A549 (cell line): ENCODE measurements at regions not wholly inside any gene's neighbourhood (a gene's known extent, or its start where the extent isn't known, plus 50 kb on each side); places are given as distances from the start of the nearest gene placed in this dataset.
A peak's percentile ranks its signal among the peaks of the same experiment; 100 is the strongest.

ENCODE experiments used
- ATAC-seq, 2 experiments: fragments of 200-7000 bp in 1 of 2; fragments of >200 bp in 1 of 2; cut with Nextera tagmentation in 1 of 2; cut with Tn5 transposase in 1 of 2; 3 replicates each; pipeline versions ENCODE4 v1.8.0 to v1.9.1; 2018 to 2020; ENCODE audit warnings: mild to moderate bottlenecking in 1 of 2, moderate library complexity in 1 of 2
- CTCF ChIA-PET: fragments of 300-600 bp; sonication (Branson Sonifier 250); formaldehyde crosslinking; extraction: SDS; loops from one replicate; lab custom pipeline; 2021; ENCODE audit warnings: antibody characterized with exemption, inconsistent platforms; lab: Yijun Ruan, JAX
- POLR2A ChIA-PET: fragments of 350-600 bp; formaldehyde crosslinking; extraction: SDS; loops from one replicate; lab custom pipeline; 2021; ENCODE audit warnings: antibody characterized with exemption, inconsistent platforms; lab: Yijun Ruan, JAX
- DNase-seq, 2 experiments: peaks; one replicate each; pipeline versions ENCODE4 v3.0.0 to v3.0.0-alpha.2; 2011 to 2016; ENCODE audit warnings: low read depth in 1 of 2, low spot score in 1 of 2
- FAIRE-seq: peaks from 2 replicates; lab custom pipeline; 2011; peaks lifted over from hg19 to GRCh38; lab: Jason Lieb, UNC
- H3K27ac ChIP-seq, 2 experiments: fragments of >200 bp; sonication (Bioruptor Twin); formaldehyde crosslinking; 3 replicates each; pipeline ENCODE4 v1.5.1; 2016 to 2017
- H3K4me1 ChIP-seq: fragments of >200 bp; sonication (Bioruptor Twin); formaldehyde crosslinking; 3 replicates; pipeline ENCODE4 v1.6.1; 2016
- H3K4me2 ChIP-seq: fragments of >200 bp; sonication (Bioruptor Twin); formaldehyde crosslinking; 3 replicates; pipeline ENCODE4 v1.6.1; 2016
- H3K4me3 ChIP-seq: fragments of >200 bp; sonication (Bioruptor Twin); formaldehyde crosslinking; 3 replicates; pipeline ENCODE4 v1.5.1; 2016
- H3K9me3 ChIP-seq: fragments of >200 bp; sonication (Bioruptor Twin); formaldehyde crosslinking; 3 replicates; pipeline ENCODE4 v1.6.1; 2016
- ATOH8 ChIP-seq: fragments of 250-450 bp; sonication (Bioruptor Pico); IDR thresholded peaks from 2 replicates; pipeline ENCODE4 v1.5.0; 2020; ENCODE audit warnings: low read depth, mild to moderate bottlenecking, moderate library complexity
- CBX2 ChIP-seq: fragments of 200-600 bp; sonication (generic); IDR thresholded peaks from 2 replicates; pipeline ENCODE4 v1.6.1; 2016; ENCODE audit warnings: low read depth, mild to moderate bottlenecking, borderline replicate concordance
- CEBPB ChIP-seq, 2 experiments: fragments of >200 bp in 1 of 2; sonication (Bioruptor Twin) in 1 of 2; formaldehyde crosslinking in 1 of 2; IDR thresholded peaks; 2 replicates each; pipeline ENCODE4 v1.6.1; 2012 to 2016
- CHD4 ChIP-seq: fragments of 200-600 bp; sonication (generic); IDR thresholded peaks from 2 replicates; pipeline ENCODE4 v1.6.1; 2016; ENCODE audit warnings: antibody characterized with exemption, mild to moderate bottlenecking, borderline replicate concordance
- EHF ChIP-seq: fragments of 250-450 bp; sonication (Bioruptor Pico); IDR thresholded peaks from 2 replicates; pipeline ENCODE4 v1.5.0; 2020; ENCODE audit warnings: mild to moderate bottlenecking
- ELK1 ChIP-seq: fragments of 150-350 bp; IDR thresholded peaks from 2 replicates; pipeline ENCODE4 v1.6.1; 2014; ENCODE audit warnings: low read depth, mild to moderate bottlenecking, low read length
- ESRRA ChIP-seq: fragments of 150-350 bp; IDR thresholded peaks from 2 replicates; pipeline ENCODE4 v1.6.1; 2014; ENCODE audit warnings: mild to moderate bottlenecking, low read length, borderline replicate concordance
- HDAC2 ChIP-seq: fragments of 200-600 bp; sonication (generic); IDR thresholded peaks from 2 replicates; pipeline ENCODE4 v1.6.1; 2016
- HEYL ChIP-seq: fragments of 250-450 bp; sonication (Bioruptor Pico); IDR thresholded peaks from 2 replicates; pipeline ENCODE4 v1.8.0; 2021; ENCODE audit warnings: mild to moderate bottlenecking, moderate library complexity
- HMGXB4 ChIP-seq: fragments of 250-450 bp; sonication (Bioruptor Pico); IDR thresholded peaks from 2 replicates; pipeline ENCODE4 v1.5.0; 2021; ENCODE audit warnings: mild to moderate bottlenecking, moderate library complexity, borderline replicate concordance
- JUN ChIP-seq, 2 experiments: fragments of >200 bp; sonication (Bioruptor Twin); formaldehyde crosslinking; IDR thresholded peaks; 2 replicates in 1 of 2; 3 replicates in 1 of 2; pipeline ENCODE4 v1.6.1; 2016 to 2017
- KDM5A ChIP-seq: fragments of 200-600 bp; sonication (generic); IDR thresholded peaks from 2 replicates; pipeline ENCODE4 v1.6.1; 2016; ENCODE audit warnings: antibody characterized with exemption, mild to moderate bottlenecking
- MAX ChIP-seq: IDR thresholded peaks from 2 replicates; pipeline ENCODE4 v1.6.1; 2012
- NPAS2 ChIP-seq: fragments of 250-450 bp; sonication (Bioruptor Pico); IDR thresholded peaks from 2 replicates; pipeline ENCODE4 v1.8.0; 2022; ENCODE audit warnings: mild to moderate bottlenecking, moderate library complexity, borderline replicate concordance
- PHF8 ChIP-seq: fragments of 200-600 bp; sonication (generic); IDR thresholded peaks from 2 replicates; pipeline ENCODE4 v1.6.1; 2016; ENCODE audit warnings: low read depth, mild to moderate bottlenecking, antibody characterized with exemption, moderate library complexity, borderline replicate concordance
- POLR2A ChIP-seq: IDR thresholded peaks from 2 replicates; pipeline ENCODE4 v1.6.1; 2012; ENCODE audit warnings: mild to moderate bottlenecking, low read length
- RARB ChIP-seq: fragments of 250-450 bp; sonication (Bioruptor Pico); IDR thresholded peaks from 2 replicates; pipeline ENCODE4 v1.8.0; 2021; ENCODE audit warnings: mild to moderate bottlenecking, moderate library complexity
- RNF2 ChIP-seq: fragments of 200-600 bp; sonication (generic); IDR thresholded peaks from 2 replicates; pipeline ENCODE4 v1.6.1; 2016; ENCODE audit warnings: low read depth, mild to moderate bottlenecking, antibody characterized with exemption, moderate library complexity, borderline replicate concordance
- SREBF2 ChIP-seq: fragments of 450-650 bp; IDR thresholded peaks from 2 replicates; pipeline ENCODE4 v1.6.1; 2014; ENCODE audit warnings: mild to moderate bottlenecking, moderate library complexity
- TP53 ChIP-seq: fragments of 250-450 bp; sonication (Bioruptor Pico); IDR thresholded peaks from 2 replicates; pipeline ENCODE4 v1.5.0; 2021; ENCODE audit warnings: mild to moderate bottlenecking, moderate library complexity
- USF2 ChIP-seq: fragments of 450-650 bp; IDR thresholded peaks from 2 replicates; pipeline ENCODE4 v1.6.1; 2014; ENCODE audit warnings: antibody characterized with exemption
- ZFP36 ChIP-seq: fragments of 450-650 bp; IDR thresholded peaks from 2 replicates; pipeline ENCODE4 v1.6.1; 2014; ENCODE audit warnings: borderline replicate concordance; ENCODE audit not compliant: partially characterized antibody
- ZSCAN20 ChIP-seq: fragments of 250-450 bp; sonication (Bioruptor Pico); IDR thresholded peaks from 2 replicates; pipeline ENCODE4 v1.8.0; 2022; ENCODE audit warnings: mild to moderate bottlenecking, moderate library complexity
- WGBS: methylation state at CpG from one replicate; pipeline ENCODE4 v1.1.6; 2017; ENCODE audit errors: missing lambda C conversion rate; 5-methylcytosine and 5-hydroxymethylcytosine counted together

- H3K4me2 ChIP-seq: no peak overlapping the region
- ATAC-seq: peak in 1 of 2 experiments; percentile 44; a peak in 3 of 6 replicates
- no peak overlapping the region for H3K4me3 ChIP-seq
- H3K9me3 ChIP-seq: no peaks in the 10 kb centered on the region
- FAIRE-seq: no peak
- no peak overlapping the region for H3K27ac ChIP-seq
- ChIA-PET CTCF (interaction anchor here (0.6 to 1.8 kb wide), 8 partner anchors 14 to 309 kb away, joined by 3 to 5 read pairs (median 4); no protein-coding TSS in a partner anchor), POLR2A (no interaction called here)
- TF ChIP-seq JUN (IDR thresholded peaks at IDR 0.05) (no peak), HEYL (CRISPR knock-in tag) (no peak), ATOH8 (no peak), MAX (no peak), ZSCAN20 (CRISPR knock-in tag) (no peak), RNF2 (no peak), POLR2A (no peak), ZFP36 (no peak), TP53 (CRISPR knock-in tag) (no peak), ELK1 (no peak), CBX2 (no peak), CHD4 (no peak)
- H3K4me1 ChIP-seq: no peaks in the 10 kb centered on the region
- no peak for DNase-seq
- 82% methylated on average over 8 of the region's 8 CpGs for WGBS
These were observed 252.9 kb upstream of the RPL38 start for GRCh38 chr17:73950593-73950914.

GRCh38 chr17:73952082-73952479, 251.4 kb upstream of the RPL38 start:
- Histone ChIP-seq H3K4me2 (no peak overlapping the region; the same call in 2 of the 3 replicates), H3K4me3 (no peak overlapping the region), H3K4me1 (peaks cover 4% of the 10 kb centered on the region; the same call in 1 of the 3 replicates), H3K27ac (no peak overlapping the region; a peak in 1 of 6 replicates), H3K9me3 (no peaks in the 10 kb centered on the region)
- FAIRE-seq (no peak), ATAC-seq (no peak), DNase-seq (no peak)
- 91% methylated on average over 19 of the region's 20 CpGs for WGBS
- POLR2A ChIA-PET: no interaction called here
- CTCF ChIA-PET: interaction anchor here (0.6 to 1.9 kb wide), 15 partner anchors 9 to 522 kb away, joined by 3 to 10 read pairs (median 3); no protein-coding TSS in a partner anchor
- no peak for TF ChIP-seq HDAC2
- no peak for TF ChIP-seq CBX2
- no peak for TF ChIP-seq USF2
- TF ChIP-seq KDM5A: no peak
- TF ChIP-seq EHF: no peak
- TF ChIP-seq ESRRA: no peak
- TF ChIP-seq SREBF2: no peak
- no peak for TF ChIP-seq CEBPB (IDR thresholded peaks at IDR 0.05)
- no peak for TF ChIP-seq RARB (CRISPR knock-in tag)
- no peak for TF ChIP-seq HMGXB4 (CRISPR knock-in tag)
- no peak for TF ChIP-seq PHF8
- TF ChIP-seq NPAS2 (CRISPR knock-in tag): no peak
